Erythroblast (primary cell): ENCODE measurements at regions not wholly inside any gene's neighbourhood (a gene's known extent, or its start where the extent isn't known, plus 50 kb on each side); places are given as distances from the start of the nearest gene placed in this dataset.

ENCODE experiments used
- GATA1 ChIP-seq: IDR thresholded peaks from 2 replicates; pipeline ENCODE4 v1.6.1; 2011; ENCODE audit warnings: low read depth, mild to moderate bottlenecking, control low read depth, low read length, moderate library complexity
- POLR2A ChIP-seq: IDR thresholded peaks from 2 replicates; pipeline ENCODE4 v1.6.1; 2011; ENCODE audit warnings: mild to moderate bottlenecking, low read length

GRCh38 chrX:56066016-56066415, 166.1 kb upstream of the KLF8 start:
- TF ChIP-seq POLR2A (no peak), GATA1 (no peak)
